Caco-2 (cell line): ENCODE measurements at regions not wholly inside any gene's neighbourhood (a gene's known extent, or its start where the extent isn't known, plus 50 kb on each side); places are given as distances from the start of the nearest gene placed in this dataset.

ENCODE experiments used
- BruUV-seq: library from RNA; stranded (reverse); fragments of 400-500 nt; replicated peaks from 2 replicates; lab custom pipeline; 2021; lab: Mats Ljungman, UMichigan
- CTCF ChIA-PET: fragments of 300-600 bp; sonication (Branson Sonifier 250); formaldehyde crosslinking; loops from one replicate; lab custom pipeline; 2022; ENCODE audit warnings: antibody characterized with exemption; lab: Charles Lee
- POLR2A ChIA-PET: fragments of 300-600 bp; sonication (Branson Sonifier 250); formaldehyde crosslinking; loops from one replicate; lab custom pipeline; 2022; ENCODE audit warnings: antibody characterized with exemption; lab: Charles Lee
- DNase-seq, 2 experiments: peaks; one replicate each; pipeline versions ENCODE4 v3.0.0 to v3.0.0-alpha.2; 2020 to 2022
- H3K27me3 ChIP-seq: replicated peaks from 2 replicates; pipeline ENCODE4 v1.6.0; 2011; ENCODE audit warnings: low read length; ENCODE audit not compliant: control insufficient read depth, insufficient read depth
- H3K36me3 ChIP-seq: 2 replicates; pipeline ENCODE4 v1.5.1; 2011; ENCODE audit warnings: low read length; ENCODE audit not compliant: control insufficient read depth, insufficient read depth
- H3K4me1 ChIP-seq: fragments of 250-450 bp; sonication (Bioruptor Pico); 2 replicates; pipeline ENCODE4 v1.5.1; 2020; ENCODE audit warnings: mild to moderate bottlenecking
- H3K4me3 ChIP-seq: 2 replicates; pipeline ENCODE4 v1.5.1; 2011; ENCODE audit warnings: low read depth, mild to moderate bottlenecking, control low read depth, low read length
- H3K9me3 ChIP-seq: fragments of 250-450 bp; sonication (Bioruptor Pico); 2 replicates; pipeline ENCODE4 v1.5.1; 2020; ENCODE audit warnings: mild to moderate bottlenecking, moderate library complexity
- H3K27ac Mint-ChIP-seq: one replicate; pipeline ENCODE4 v1.8.0; 2022; ENCODE audit warnings: mixed read lengths; ENCODE audit not compliant: unreplicated experiment
- H3K27me3 Mint-ChIP-seq: one replicate; pipeline ENCODE4 v1.8.0; 2022; ENCODE audit warnings: mixed read lengths; ENCODE audit not compliant: insufficient read depth, unreplicated experiment
- H3K36me3 Mint-ChIP-seq: one replicate; pipeline ENCODE4 v1.8.0; 2022; ENCODE audit warnings: mild to moderate bottlenecking, mixed read lengths; ENCODE audit not compliant: insufficient read depth, unreplicated experiment
- H3K4me1 Mint-ChIP-seq: one replicate; pipeline ENCODE4 v1.8.0; 2022; ENCODE audit warnings: low read depth, mixed read lengths; ENCODE audit not compliant: unreplicated experiment
- H3K4me3 Mint-ChIP-seq: one replicate; pipeline ENCODE4 v1.8.0; 2022; ENCODE audit warnings: mild to moderate bottlenecking, moderate library complexity, mixed read lengths; ENCODE audit not compliant: unreplicated experiment
- H3K9me3 Mint-ChIP-seq: one replicate; pipeline ENCODE4 v1.8.0; 2022; ENCODE audit warnings: mixed read lengths; ENCODE audit not compliant: unreplicated experiment
- intact Hi-C: fragments of 100-400 bp; cut with micrococcal nuclease; formaldehyde crosslinking; loops from one replicate; pipeline ENCODE4 v1.10.0; 2022; ENCODE audit not compliant: unreplicated experiment
- TF ChIP-seq, protein P1 (sequence below), 2 experiments: fragments of 200-600 bp in 1 of 2; IDR thresholded peaks; 1 replicate in 1 of 2; 2 replicates in 1 of 2; pipeline versions ENCODE4 v1.5.1 to v1.8.0; 2011 to 2022; ENCODE audit warnings: antibody characterized with exemption in 1 of 2, control low read depth in 1 of 2, inconsistent platforms in 1 of 2, low read depth in 1 of 2, low read length in 1 of 2, mild to moderate bottlenecking in 1 of 2, moderate library complexity in 1 of 2; ENCODE audit not compliant: insufficient read depth in 1 of 2, severe bottlenecking in 1 of 2, unreplicated experiment in 1 of 2

DNA sequence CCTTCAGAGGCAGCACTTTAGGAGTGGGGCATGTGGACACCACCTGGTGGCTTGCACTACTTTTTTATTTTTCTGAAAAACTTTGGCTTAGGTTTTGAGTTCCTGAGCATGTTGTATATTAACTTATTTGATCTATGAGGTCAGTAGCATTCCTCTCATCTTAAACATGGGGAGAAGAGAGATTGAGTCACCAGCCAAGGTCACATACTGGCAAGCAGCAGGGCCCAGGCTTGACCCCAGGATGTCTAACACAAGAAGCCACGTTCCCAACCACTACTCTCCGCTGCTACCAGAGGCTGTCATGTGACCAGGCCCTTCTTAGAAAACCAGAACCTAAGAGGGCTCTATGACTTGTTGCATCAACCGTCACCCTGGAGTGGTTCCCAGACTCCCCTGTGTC lies 210.3 kb upstream of the GPR26 start:
- Histone ChIP-seq H3K9me3 (no peaks in the 10 kb centered on the region), H3K27me3 (no peaks in the 10 kb centered on the region; the same call in 1 of the 2 replicates), H3K4me3 (no peak overlapping the region), H3K36me3 (no peaks in the 10 kb centered on the region), H3K4me1 (no peaks in the 10 kb centered on the region)
- H3K9me3 Mint-ChIP-seq, result no peaks in the 10 kb centered on the region
- no TSS peak for BruUV-seq
- no peaks in the 10 kb centered on the region for H3K36me3 Mint-ChIP-seq
- no peak for DNase-seq
- CTCF ChIA-PET, result no interaction called here
- H3K27me3 Mint-ChIP-seq, result peaks cover 21% of the 10 kb centered on the region
- H3K27ac Mint-ChIP-seq, result no peak overlapping the region
- no peak overlapping the region for H3K4me3 Mint-ChIP-seq
- intact Hi-C loops, result no loop called here
- TF ChIP-seq, protein P1, sequence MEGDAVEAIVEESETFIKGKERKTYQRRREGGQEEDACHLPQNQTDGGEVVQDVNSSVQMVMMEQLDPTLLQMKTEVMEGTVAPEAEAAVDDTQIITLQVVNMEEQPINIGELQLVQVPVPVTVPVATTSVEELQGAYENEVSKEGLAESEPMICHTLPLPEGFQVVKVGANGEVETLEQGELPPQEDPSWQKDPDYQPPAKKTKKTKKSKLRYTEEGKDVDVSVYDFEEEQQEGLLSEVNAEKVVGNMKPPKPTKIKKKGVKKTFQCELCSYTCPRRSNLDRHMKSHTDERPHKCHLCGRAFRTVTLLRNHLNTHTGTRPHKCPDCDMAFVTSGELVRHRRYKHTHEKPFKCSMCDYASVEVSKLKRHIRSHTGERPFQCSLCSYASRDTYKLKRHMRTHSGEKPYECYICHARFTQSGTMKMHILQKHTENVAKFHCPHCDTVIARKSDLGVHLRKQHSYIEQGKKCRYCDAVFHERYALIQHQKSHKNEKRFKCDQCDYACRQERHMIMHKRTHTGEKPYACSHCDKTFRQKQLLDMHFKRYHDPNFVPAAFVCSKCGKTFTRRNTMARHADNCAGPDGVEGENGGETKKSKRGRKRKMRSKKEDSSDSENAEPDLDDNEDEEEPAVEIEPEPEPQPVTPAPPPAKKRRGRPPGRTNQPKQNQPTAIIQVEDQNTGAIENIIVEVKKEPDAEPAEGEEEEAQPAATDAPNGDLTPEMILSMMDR (IDR thresholded peaks at IDR 0.05; ENCODE audit: insufficient read depth in 1 of 2, low read depth in 1 of 2, low read length in 1 of 2, severe bottlenecking in 1 of 2, unreplicated experiment in 1 of 2), result no peak
- no peaks in the 10 kb centered on the region for H3K4me1 Mint-ChIP-seq
- POLR2A ChIA-PET, result no interaction called here

DNA sequence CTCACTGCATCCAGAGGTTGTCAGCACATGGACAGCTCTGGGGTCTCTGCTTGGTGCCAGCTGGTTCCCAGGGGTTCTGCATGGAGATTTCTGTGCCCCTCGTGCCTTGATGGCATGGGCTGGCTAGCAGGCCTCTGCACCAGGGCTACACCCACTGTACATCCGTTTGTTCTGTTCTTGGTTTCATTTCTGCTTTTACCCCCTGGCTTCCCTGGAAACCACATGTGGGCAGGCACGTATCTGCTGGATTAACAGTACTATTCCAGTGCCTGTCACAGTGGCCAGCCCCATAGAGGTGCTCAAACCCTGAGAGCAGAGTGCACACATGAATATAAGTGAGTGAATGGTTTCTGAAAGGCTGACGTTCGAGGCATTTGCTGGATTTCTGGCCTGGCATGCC lies 207.2 kb upstream of the GPR26 start:
- BruUV-seq, result no TSS peak
- POLR2A ChIA-PET, result no interaction called here
- H3K27ac Mint-ChIP-seq, result no peak overlapping the region

DNA sequence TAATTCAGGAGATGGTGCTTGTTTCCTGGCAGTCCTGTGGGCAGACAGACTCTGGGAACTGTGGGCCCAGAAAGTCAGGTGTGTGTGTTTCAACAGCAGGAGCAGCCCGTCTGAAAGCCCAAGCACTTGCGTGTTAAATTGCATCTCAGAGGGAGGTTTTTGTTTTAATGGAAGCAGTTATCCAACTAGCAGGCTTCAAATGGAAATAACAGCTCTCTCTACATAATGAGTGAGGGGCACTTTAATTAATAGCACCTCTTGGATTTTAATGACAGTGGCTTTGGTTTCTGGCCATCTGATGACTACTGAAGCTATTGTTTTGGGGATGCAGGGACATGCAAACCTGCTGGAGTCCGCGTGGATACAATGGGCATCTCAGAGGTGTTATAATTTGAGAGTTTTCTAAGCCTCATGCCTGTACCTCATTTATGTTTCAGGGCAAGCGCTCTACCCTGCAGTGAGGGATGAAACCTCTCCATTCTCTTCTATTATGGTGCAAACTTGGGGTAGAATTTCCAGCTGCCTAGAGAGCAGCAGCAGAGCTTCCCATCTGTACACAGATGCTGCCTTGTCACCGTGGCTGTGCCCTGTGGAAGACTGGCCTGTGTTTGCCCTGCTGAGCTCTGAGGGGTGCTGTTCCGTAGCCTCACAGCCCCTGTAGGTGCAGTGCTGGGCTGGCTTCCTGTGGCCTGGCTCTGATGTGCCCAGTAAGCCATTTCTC lies 206.6 kb upstream of the GPR26 start:
- BruUV-seq, result no TSS peak
- Mint-ChIP-seq H3K36me3 (no peaks in the 10 kb centered on the region), H3K27me3 (peaks cover 18% of the 10 kb centered on the region), H3K9me3 (no peaks in the 10 kb centered on the region), H3K27ac (no peak overlapping the region), H3K4me3 (no peak overlapping the region), H3K4me1 (no peaks in the 10 kb centered on the region)
- CTCF ChIA-PET, result no interaction called here
- H3K27me3 ChIP-seq, result no peaks in the 10 kb centered on the region; the same call in 1 of the 2 replicates
- no peaks in the 10 kb centered on the region for H3K4me1 ChIP-seq
- no peak for DNase-seq
- H3K36me3 ChIP-seq, result no peaks in the 10 kb centered on the region
- H3K9me3 ChIP-seq, result no peaks in the 10 kb centered on the region
- TF ChIP-seq, protein P1 (IDR thresholded peaks at IDR 0.05; ENCODE audit: insufficient read depth in 1 of 2, low read depth in 1 of 2, low read length in 1 of 2, severe bottlenecking in 1 of 2, unreplicated experiment in 1 of 2), result no peak
- intact Hi-C loops, result no loop called here
- H3K4me3 ChIP-seq, result no peak overlapping the region
- POLR2A ChIA-PET, result no interaction called here

More for the DNA sequence above, 207.2 kb upstream of the GPR26 start:
- intact Hi-C loops, result no loop called here
- TF ChIP-seq, protein P1 (IDR thresholded peaks at IDR 0.05; ENCODE audit: insufficient read depth in 1 of 2, low read depth in 1 of 2, low read length in 1 of 2, severe bottlenecking in 1 of 2, unreplicated experiment in 1 of 2), result no peak
- H3K27me3 Mint-ChIP-seq, result peaks cover 16% of the 10 kb centered on the region
- no peak overlapping the region for H3K4me3 Mint-ChIP-seq
- Histone ChIP-seq H3K9me3 (no peaks in the 10 kb centered on the region), H3K36me3 (no peaks in the 10 kb centered on the region), H3K27me3 (no peaks in the 10 kb centered on the region; the same call in 1 of the 2 replicates), H3K4me1 (no peaks in the 10 kb centered on the region), H3K4me3 (no peak overlapping the region)
- no peaks in the 10 kb centered on the region for H3K4me1 Mint-ChIP-seq
- DNase-seq, result no peak
- no peaks in the 10 kb centered on the region for H3K36me3 Mint-ChIP-seq
- H3K9me3 Mint-ChIP-seq, result no peaks in the 10 kb centered on the region
- CTCF ChIA-PET, result no interaction called here
